ENCODE measurements at regions not wholly inside any gene's neighbourhood (a gene's known extent, or its start where the extent isn't known, plus 50 kb on each side); places are given as distances from the start of the nearest gene placed in this dataset.

GRCh38 chr9:81841333-81841732 is 86.9 kb upstream of the SPATA31D4 start:
- TF ChIP-seq YY1 (IDR thresholded peaks at IDR 0.05; ENCODE audit: insufficient read depth, insufficient read length) (no peak), SUZ12 (IDR thresholded peaks at IDR 0.05; ENCODE audit: extremely low read depth, insufficient read depth, insufficient read length) (no peak), ZNF274 (IDR thresholded peaks at IDR 0.05; ENCODE audit: low read depth, low read length) (no peak)

Data from NT2/D1 (cell line).